CD8-positive, alpha-beta memory T cell (primary cell): ENCODE measurements at regions not wholly inside any gene's neighbourhood (a gene's known extent, or its start where the extent isn't known, plus 50 kb on each side); places are given as distances from the start of the nearest gene placed in this dataset.
"Not testable (repeated sequence)": the region's sequence is repeated elsewhere in the genome, so short reads cannot be mapped to it uniquely, and the experiment has no call there.

Experiments
- CTCF ChIA-PET: fragments of 350-600 bp; sonication (Branson Sonifier 250); formaldehyde crosslinking; loops from one replicate; lab custom pipeline; 2021; ENCODE audit warnings: antibody characterized with exemption; lab: Charles Lee
- POLR2A ChIA-PET: fragments of 350-600 bp; sonication (Branson Sonifier 250); formaldehyde crosslinking; loops from one replicate; lab custom pipeline; 2021; ENCODE audit warnings: antibody characterized with exemption; lab: Charles Lee
- DNase-seq, 5 donors: peaks; one replicate each; pipeline versions ENCODE4 v3.0.0 to v3.0.0-alpha.2; 2020 to 2022; ENCODE audit warnings: mixed read lengths in 1 of 5
- H3K27ac ChIP-seq: one replicate; pipeline ENCODE4 v1.7.0; 2013; ENCODE audit warnings: low read depth, mild to moderate bottlenecking, low read length, moderate library complexity
- H3K27me3 ChIP-seq: 2 replicates; pipeline ENCODE4 v1.7.0; 2013; ENCODE audit warnings: low read length, mild to moderate bottlenecking; ENCODE audit not compliant: insufficient read depth, poor library complexity, severe bottlenecking
- H3K36me3 ChIP-seq: 2 replicates; pipeline ENCODE4 v1.7.0; 2013; ENCODE audit warnings: mild to moderate bottlenecking, low read length, moderate library complexity; ENCODE audit not compliant: insufficient read depth
- H3K4me1 ChIP-seq: 2 replicates; pipeline ENCODE4 v1.7.0; 2013; ENCODE audit warnings: mild to moderate bottlenecking, low read length, moderate library complexity; ENCODE audit not compliant: insufficient read depth
- H3K4me3 ChIP-seq: 2 replicates; pipeline ENCODE4 v1.7.0; 2013; ENCODE audit warnings: mild to moderate bottlenecking, low read length
- H3K9me3 ChIP-seq: 2 replicates; pipeline ENCODE4 v1.7.0; 2013; ENCODE audit warnings: mild to moderate bottlenecking, low read length
- H3K27ac Mint-ChIP-seq, 8 donors: one replicate each; pipeline ENCODE4 v1.8.0; 2020 to 2021; ENCODE audit warnings: mixed read lengths in 8 of 8, mild to moderate bottlenecking in 6 of 8, inconsistent platforms in 3 of 8, moderate library complexity in 3 of 8
- H3K27me3 Mint-ChIP-seq, 2 donors: one replicate each; pipeline ENCODE4 v1.8.0; 2020 to 2021; ENCODE audit warnings: mixed read lengths in 2 of 2, mild to moderate bottlenecking in 1 of 2, moderate library complexity in 1 of 2
- H3K36me3 Mint-ChIP-seq, 3 donors: one replicate each; pipeline ENCODE4 v1.8.0; 2020 to 2021; ENCODE audit warnings: mixed read lengths in 3 of 3, inconsistent platforms in 1 of 3, mild to moderate bottlenecking in 1 of 3
- H3K4me1 Mint-ChIP-seq, 3 donors: one replicate each; pipeline ENCODE4 v1.8.0; 2020 to 2021; ENCODE audit warnings: mixed read lengths in 3 of 3, inconsistent platforms in 1 of 3, mild to moderate bottlenecking in 1 of 3
- H3K4me3 Mint-ChIP-seq, 7 donors: one replicate each; pipeline ENCODE4 v1.8.0; 2020 to 2021; ENCODE audit warnings: mixed read lengths in 7 of 7, mild to moderate bottlenecking in 6 of 7, moderate library complexity in 4 of 7, inconsistent platforms in 2 of 7
- H3K9me3 Mint-ChIP-seq, 5 donors: one replicate each; pipeline ENCODE4 v1.8.0; 2020 to 2022; ENCODE audit warnings: mixed read lengths in 5 of 5, mild to moderate bottlenecking in 3 of 5, moderate library complexity in 2 of 5, inconsistent platforms in 1 of 5

DNA sequence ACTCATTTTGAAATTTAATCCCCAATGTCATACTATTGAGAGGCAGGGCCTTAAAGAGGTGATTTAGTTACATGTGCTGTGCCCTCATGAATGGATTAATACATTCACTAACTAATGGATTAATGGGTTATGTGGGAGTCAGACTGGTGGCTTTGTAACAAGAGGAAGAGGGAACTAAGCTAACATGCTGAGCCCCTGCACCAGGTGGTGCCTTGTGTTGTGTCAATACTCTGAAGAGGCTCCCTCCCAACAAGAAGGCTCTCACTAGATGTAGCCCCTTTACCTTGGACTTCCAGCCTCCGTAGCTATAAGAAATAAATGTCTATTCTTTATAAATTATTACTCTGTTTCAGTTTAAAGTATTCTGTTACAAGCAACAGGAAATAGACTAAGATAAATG is 411.9 kb upstream of the EMCN start:
- POLR2A ChIA-PET: no interaction called here
- CTCF ChIA-PET: no interaction called here
- Histone ChIP-seq H3K4me3 (no peak overlapping the region), H3K36me3 (no peaks in the 10 kb centered on the region), H3K27me3 (no peaks in the 10 kb centered on the region), H3K9me3 (no peaks in the 10 kb centered on the region), H3K27ac (no peak overlapping the region), H3K4me1 (no peaks in the 10 kb centered on the region)
- H3K4me1 Mint-ChIP-seq: peaks cover 13 to 25% (median 18%) of the 10 kb centered on the region in 3 donors
- DNase-seq: no peak
- H3K27ac Mint-ChIP-seq: no peak overlapping the region
- no peak overlapping the region for H3K4me3 Mint-ChIP-seq
- H3K36me3 Mint-ChIP-seq: no peaks in the 10 kb centered on the region
- no peaks in the 10 kb centered on the region for H3K9me3 Mint-ChIP-seq
- no peaks in the 10 kb centered on the region for H3K27me3 Mint-ChIP-seq

GRCh38 chr4:100929135-100929534 is 411.3 kb upstream of the EMCN start:
- Histone ChIP-seq H3K4me1 (no peaks in the 10 kb centered on the region), H3K36me3 (no peaks in the 10 kb centered on the region), H3K4me3 (no peak overlapping the region), H3K27ac (no peak overlapping the region), H3K27me3 (no peaks in the 10 kb centered on the region), H3K9me3 (no peaks in the 10 kb centered on the region)
- no peaks in the 10 kb centered on the region for H3K27me3 Mint-ChIP-seq
- no peaks in the 10 kb centered on the region for H3K36me3 Mint-ChIP-seq
- no peak overlapping the region for H3K27ac Mint-ChIP-seq
- no peak overlapping the region for H3K4me3 Mint-ChIP-seq
- H3K9me3 Mint-ChIP-seq: peaks cover 0 to under 1% (median 0%) of the 10 kb centered on the region in 5 donors
- peaks cover 13 to 22% (median 18%) of the 10 kb centered on the region in 3 donors for H3K4me1 Mint-ChIP-seq
- POLR2A ChIA-PET: no interaction called here
- CTCF ChIA-PET: no interaction called here
- no peak for DNase-seq

DNA sequence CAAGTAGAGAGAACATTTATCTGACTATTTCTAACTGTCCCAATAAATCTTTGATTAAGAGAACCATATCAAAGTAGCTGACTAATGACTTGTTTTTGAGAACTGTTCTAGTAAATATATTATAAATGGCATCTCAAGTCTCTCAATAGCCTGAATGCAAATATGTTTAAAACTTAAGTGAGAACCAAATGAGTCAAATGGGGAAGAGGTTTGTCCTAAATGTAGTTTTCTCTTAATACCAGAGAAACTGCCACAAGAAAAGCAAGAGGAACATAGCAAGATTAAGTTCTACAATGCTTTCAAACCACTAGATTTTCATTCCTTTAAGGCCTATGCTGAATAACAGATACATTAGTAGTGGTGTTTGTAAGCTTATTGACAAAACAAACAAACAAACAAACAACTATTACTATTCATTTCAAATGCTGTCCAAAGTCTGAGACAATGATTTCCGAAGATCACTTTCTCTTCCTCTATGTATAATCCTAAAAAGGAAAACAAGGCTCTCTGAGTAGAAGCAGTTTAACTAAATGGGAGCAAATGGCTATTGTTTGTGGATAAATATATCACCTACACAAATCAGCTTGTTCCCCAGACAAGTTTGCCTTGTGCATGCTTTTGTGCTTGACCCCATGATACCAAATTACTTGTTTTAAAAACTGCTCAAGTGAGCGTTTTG is 408.4 kb upstream of the EMCN start:
- no peak overlapping the region for H3K27ac Mint-ChIP-seq
- CTCF ChIA-PET: no interaction called here
- no peak overlapping the region for H3K4me3 Mint-ChIP-seq
- H3K4me1 Mint-ChIP-seq: no peaks in the 10 kb centered on the region
- Histone ChIP-seq H3K36me3 (no peaks in the 10 kb centered on the region), H3K27ac (no peak overlapping the region), H3K27me3 (no peaks in the 10 kb centered on the region), H3K9me3 (no peaks in the 10 kb centered on the region), H3K4me3 (no peak overlapping the region), H3K4me1 (no peaks in the 10 kb centered on the region)
- peaks cover 0 to 10% (median 0%) of the 10 kb centered on the region in 3 donors for H3K36me3 Mint-ChIP-seq
- H3K9me3 Mint-ChIP-seq: peaks cover 0 to 10% (median 2%) of the 10 kb centered on the region in 5 donors
- POLR2A ChIA-PET: no interaction called here
- DNase-seq: no peak
- H3K27me3 Mint-ChIP-seq: no peaks in the 10 kb centered on the region

- no peaks in the 10 kb centered on the region for H3K27me3 ChIP-seq
- no peaks in the 10 kb centered on the region for H3K36me3 ChIP-seq
- Mint-ChIP-seq H3K4me3 (no peak overlapping the region), H3K4me1 (no peaks in the 10 kb centered on the region), H3K36me3 (peaks cover 0 to 22% (median 2%) of the 10 kb centered on the region in 3 donors), H3K27me3 (peaks cover 0 to 7% of the 10 kb centered on the region in 2 donors), H3K9me3 (peaks cover 0 to 3% (median 2%) of the 10 kb centered on the region in 5 donors), H3K27ac (no peak overlapping the region)
- H3K4me3 ChIP-seq: no peak overlapping the region
- no peaks in the 10 kb centered on the region for H3K4me1 ChIP-seq
- POLR2A ChIA-PET: no interaction called here
- no peaks in the 10 kb centered on the region for H3K9me3 ChIP-seq
- no peak for DNase-seq
- H3K27ac ChIP-seq: no peak overlapping the region
- CTCF ChIA-PET: no interaction called here
Observed at GRCh38 chr4:100913685-100914084, 395.9 kb upstream of the EMCN start.

DNA sequence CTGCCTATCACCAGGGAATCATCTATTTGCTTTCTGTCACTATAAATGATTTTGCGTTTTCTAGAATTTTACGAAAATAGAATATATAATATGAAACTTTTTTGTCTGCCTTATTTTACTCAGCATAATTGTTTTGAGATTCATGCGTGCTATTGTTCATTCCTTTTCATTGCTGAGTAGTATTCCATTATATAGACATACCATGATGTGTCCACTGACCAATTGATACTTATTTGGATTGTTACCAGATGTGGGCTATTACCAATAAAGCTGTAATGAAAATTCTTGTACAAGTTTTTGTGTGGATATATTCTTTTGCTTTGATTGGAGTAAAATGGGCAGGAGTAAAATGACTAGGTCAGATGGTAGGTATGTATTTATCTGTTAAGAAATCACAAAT is 390.7 kb upstream of the EMCN start:
- Mint-ChIP-seq H3K9me3 (no peaks in the 10 kb centered on the region), H3K36me3 (no peaks in the 10 kb centered on the region), H3K4me1 (peaks cover 0 to 6% (median 4%) of the 10 kb centered on the region in 3 donors), H3K4me3 (no peak overlapping the region), H3K27me3 (no peaks in the 10 kb centered on the region), H3K27ac (no peak overlapping the region)
- no peaks in the 10 kb centered on the region for H3K9me3 ChIP-seq
- H3K27ac ChIP-seq: no peak overlapping the region
- H3K4me3 ChIP-seq: no peak overlapping the region
- ChIA-PET CTCF (no interaction called here), POLR2A (interaction anchor here (0.5 kb wide), 1 partner anchor 117 kb away, joined by 5 read pairs; no protein-coding TSS in a partner anchor)
- no peaks in the 10 kb centered on the region for H3K4me1 ChIP-seq
- H3K27me3 ChIP-seq: no peaks in the 10 kb centered on the region
- H3K36me3 ChIP-seq: no peaks in the 10 kb centered on the region
- DNase-seq: no peak

DNA sequence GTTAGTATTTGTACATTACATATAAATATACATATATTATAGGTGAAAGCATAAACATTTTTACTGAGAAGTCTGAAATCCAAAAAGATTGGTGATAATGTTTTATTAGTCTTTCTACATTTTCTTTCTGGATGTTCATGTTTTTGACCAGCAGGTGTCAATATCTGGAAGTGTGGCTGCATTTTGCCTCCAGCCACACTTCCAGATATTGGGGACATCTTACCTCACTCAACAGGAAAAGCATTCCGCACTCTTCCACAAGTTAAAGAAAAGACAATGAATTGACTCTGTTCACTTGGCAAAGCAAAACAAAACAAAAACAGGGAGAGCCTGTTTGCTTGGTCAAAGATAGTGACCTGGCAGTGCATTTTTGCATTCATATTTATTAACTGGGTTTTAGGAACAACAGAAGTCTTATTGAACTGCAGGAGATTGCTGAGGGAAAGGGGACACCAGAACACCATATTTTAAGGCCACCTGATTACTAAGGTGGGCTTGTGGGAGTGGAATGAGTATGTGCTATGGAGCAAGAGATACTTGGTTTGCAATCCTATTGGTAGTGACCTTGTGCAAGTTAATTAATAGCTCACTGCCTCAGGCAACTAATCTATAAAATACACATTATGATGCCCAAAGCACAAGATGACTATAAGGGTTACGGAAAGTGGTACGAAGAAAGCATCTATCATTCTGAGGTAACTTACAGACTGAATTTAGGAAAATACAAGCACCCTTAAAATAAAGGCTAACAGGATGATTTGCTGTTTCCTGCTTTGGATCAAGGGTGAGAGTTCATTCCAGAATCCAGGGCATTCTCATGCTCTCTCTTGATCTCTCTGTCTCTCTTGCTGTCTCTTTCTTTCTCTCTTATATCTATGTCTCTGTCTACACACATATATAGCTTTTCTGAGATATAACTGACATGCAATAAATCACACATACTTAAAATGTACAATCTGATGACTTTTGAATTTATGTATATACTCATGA is 389.9 kb upstream of the EMCN start:
- H3K27ac Mint-ChIP-seq: no peak overlapping the region
- H3K4me1 Mint-ChIP-seq: peaks cover 0 to 6% (median 4%) of the 10 kb centered on the region in 3 donors
- no peaks in the 10 kb centered on the region for H3K4me1 ChIP-seq
- no peak for DNase-seq
- H3K27ac ChIP-seq: no peak overlapping the region
- no peaks in the 10 kb centered on the region for H3K36me3 ChIP-seq
- H3K36me3 Mint-ChIP-seq: no peaks in the 10 kb centered on the region
- H3K27me3 Mint-ChIP-seq: no peaks in the 10 kb centered on the region
- ChIA-PET POLR2A (interaction anchor here (0.5 kb wide), 1 partner anchor 118 kb away, joined by 5 read pairs; no protein-coding TSS in a partner anchor), CTCF (no interaction called here)
- no peak overlapping the region for H3K4me3 Mint-ChIP-seq
- H3K9me3 ChIP-seq: no peaks in the 10 kb centered on the region
- no peak overlapping the region for H3K4me3 ChIP-seq
- H3K27me3 ChIP-seq: no peaks in the 10 kb centered on the region
- H3K9me3 Mint-ChIP-seq: no peaks in the 10 kb centered on the region

DNA sequence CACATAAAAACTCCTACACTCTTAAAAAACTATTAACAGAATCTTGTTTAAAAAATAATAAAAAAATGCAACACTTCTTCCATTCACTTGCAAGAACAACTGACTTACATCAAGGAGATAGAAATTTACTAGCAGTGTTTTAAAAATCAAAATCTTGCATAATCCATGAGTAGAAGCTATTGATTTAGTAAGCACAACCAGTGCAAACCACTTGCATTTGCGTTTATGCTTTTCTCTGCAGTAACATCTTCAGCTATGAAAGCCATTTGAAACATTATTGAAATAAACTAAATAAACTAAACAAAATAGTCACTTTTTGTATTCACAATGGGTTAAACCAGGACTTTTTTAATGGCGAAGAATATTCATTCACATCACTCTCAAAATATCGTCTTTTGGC is 389.2 kb upstream of the EMCN start:
- ChIA-PET CTCF (no interaction called here), POLR2A (no interaction called here)
- DNase-seq: no peak
- H3K36me3 ChIP-seq: no peaks in the 10 kb centered on the region
- Mint-ChIP-seq H3K36me3 (peaks cover 0 to under 1% (median 0%) of the 10 kb centered on the region in 3 donors), H3K27ac (no peak overlapping the region), H3K4me1 (peaks cover 0 to 6% (median 4%) of the 10 kb centered on the region in 3 donors), H3K4me3 (no peak overlapping the region), H3K9me3 (no peaks in the 10 kb centered on the region), H3K27me3 (no peaks in the 10 kb centered on the region)
- no peaks in the 10 kb centered on the region for H3K9me3 ChIP-seq
- H3K4me3 ChIP-seq: no peak overlapping the region
- H3K27me3 ChIP-seq: no peaks in the 10 kb centered on the region
- H3K27ac ChIP-seq: no peak overlapping the region
- H3K4me1 ChIP-seq: no peaks in the 10 kb centered on the region

GRCh38 chr4:100900945-100901344 is 383.1 kb upstream of the EMCN start:
- H3K27me3 Mint-ChIP-seq, H3K27me3 ChIP-seq, H3K4me1 ChIP-seq, H3K36me3 Mint-ChIP-seq, DNase-seq, H3K4me1 Mint-ChIP-seq, CTCF ChIA-PET, H3K36me3 ChIP-seq, H3K27ac Mint-ChIP-seq, H3K4me3 ChIP-seq, POLR2A ChIA-PET, H3K9me3 Mint-ChIP-seq, H3K4me3 Mint-ChIP-seq, H3K27ac ChIP-seq, H3K9me3 ChIP-seq: not testable (repeated sequence)
